Ureter (tissue), 1 donor: ENCODE measurements at regions not wholly inside any gene's neighbourhood (a gene's known extent, or its start where the extent isn't known, plus 50 kb on each side); places are given as distances from the start of the nearest gene placed in this dataset.

ENCODE experiments used
- DNase-seq: peaks from one replicate; pipeline ENCODE4 v3.0.0-alpha.2; 2020; ENCODE audit warnings: low spot score
- donor health status: DM: yes; HTN: yes; CAD: no.

DNA sequence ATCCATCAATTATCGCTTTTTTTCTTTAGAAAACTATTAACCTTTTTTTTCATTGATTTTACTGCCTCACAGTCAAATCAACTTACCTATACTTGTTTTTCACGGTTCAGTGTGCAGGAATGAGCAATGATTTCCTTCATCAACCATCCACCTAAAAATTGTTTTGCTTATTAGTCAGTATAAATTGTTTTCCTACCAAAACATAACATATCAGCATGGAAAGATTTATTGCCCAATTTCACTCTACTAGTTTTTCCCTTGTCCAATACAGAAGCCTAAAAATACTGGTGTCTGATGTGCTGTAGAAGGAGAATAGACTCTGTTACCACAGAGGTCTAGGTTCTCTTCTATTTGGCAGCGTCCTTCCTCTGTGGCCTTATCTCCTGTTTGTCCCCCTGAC, 558.2 kb upstream of the CITED2 start:
- DNase-seq, result no peak

- DNase-seq, result no peak
These were observed 557.3 kb upstream of the CITED2 start for GRCh38 chr6:139931747-139932146.

- no peak for DNase-seq
These were observed 553.4 kb upstream of the CITED2 start for GRCh38 chr6:139927742-139928305.

- DNase-seq, result no peak
These were observed 552.8 kb upstream of the CITED2 start for GRCh38 chr6:139927236-139927635.

GRCh38 chr6:139926711-139927110, 552.3 kb upstream of the CITED2 start:
- DNase-seq, result no peak

- DNase-seq, result no peak
These were observed 551.6 kb upstream of the CITED2 start for GRCh38 chr6:139925894-139926641.

DNA sequence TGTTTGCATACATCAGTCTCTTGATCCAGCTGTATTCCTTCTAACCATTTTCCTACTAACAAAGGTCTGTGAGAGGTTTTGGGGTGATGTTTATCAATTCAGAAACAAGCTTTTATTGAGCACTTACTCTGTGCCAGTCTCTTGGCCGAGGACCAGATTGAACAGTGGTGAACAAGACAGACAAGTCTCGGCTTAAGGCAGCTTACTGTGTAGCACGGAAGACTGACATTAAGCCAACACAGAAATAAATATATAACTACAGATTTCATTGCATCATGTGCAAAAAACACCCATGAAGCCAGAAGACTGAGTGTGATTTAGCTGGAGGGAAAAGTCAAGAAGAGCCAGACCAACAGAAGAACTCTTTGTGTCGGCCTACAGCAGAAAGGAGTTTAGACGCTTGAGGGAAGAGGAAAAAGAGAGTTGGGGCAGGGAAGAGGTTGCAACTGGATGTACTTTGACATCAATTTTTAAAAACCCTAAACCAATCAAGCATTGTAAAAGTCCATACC, 549.6 kb upstream of the CITED2 start:
- no peak for DNase-seq

DNA sequence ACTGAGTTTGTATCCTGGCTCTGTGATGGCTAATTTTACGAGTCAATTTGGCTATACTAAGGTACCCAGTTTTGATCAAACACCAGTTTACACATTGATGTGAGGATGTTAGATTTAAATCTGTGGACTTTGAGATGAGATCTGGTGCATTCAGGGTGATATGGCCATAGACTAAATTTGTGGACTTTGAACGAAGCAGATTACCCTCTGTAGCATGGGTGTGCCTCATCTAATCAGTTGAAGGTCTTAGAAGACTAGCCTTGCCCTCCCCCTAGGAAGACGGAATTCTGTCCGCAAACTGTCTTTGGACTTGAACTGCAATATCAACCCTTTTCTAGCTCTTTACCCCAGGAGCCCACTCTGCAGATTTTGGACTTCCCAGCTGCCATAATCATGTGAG, 547.8 kb upstream of the CITED2 start:
- DNase-seq, result no peak

GRCh38 chr6:139920776-139921100, 546.3 kb upstream of the CITED2 start:
- DNase-seq, result no peak

GRCh38 chr6:139920027-139920775, 545.8 kb upstream of the CITED2 start:
- no peak for DNase-seq

DNA sequence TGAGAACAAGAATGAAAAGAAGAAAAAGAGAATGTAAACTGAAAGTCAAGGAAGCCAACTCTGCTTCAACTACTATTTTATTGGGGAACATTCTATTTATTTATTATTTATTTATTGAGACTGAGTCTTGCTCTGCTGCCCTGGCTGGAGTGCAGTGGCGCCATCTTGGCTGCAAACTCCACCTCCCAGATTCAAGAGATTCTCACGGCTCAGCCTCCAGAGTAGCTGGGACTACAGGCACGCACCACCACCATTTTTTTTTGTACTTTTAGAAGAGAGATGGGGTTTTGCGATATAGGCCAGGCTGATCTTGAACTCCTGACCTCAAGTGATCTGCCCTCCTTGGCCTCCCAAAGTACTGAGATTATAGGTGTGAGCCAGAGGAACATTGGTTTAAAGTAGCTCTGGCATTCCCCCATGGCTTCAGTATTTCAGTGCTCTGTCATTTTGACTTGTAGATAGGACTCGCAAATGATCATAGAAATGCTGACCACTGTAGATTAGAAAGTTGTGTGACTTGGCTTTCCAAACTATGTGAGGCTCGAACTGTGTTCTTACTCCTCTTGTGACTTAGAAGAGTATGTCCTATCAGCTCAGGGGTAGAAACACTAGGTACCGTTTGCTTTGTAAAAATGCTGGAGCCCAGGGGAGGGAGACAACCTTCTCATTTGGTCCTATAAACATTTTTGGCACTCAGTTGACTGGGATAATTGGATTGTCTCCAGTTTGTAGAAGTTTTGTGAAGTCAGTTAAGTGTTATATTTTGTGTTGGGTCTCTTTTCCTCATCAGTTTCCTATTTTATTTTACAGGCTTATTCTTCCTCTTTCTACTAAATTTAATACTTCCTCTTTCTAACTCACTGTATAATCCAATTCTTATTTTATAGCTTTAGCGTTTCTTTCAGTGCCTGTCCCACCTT, 544.9 kb upstream of the CITED2 start:
- DNase-seq, result no peak

- DNase-seq, result no peak
These were observed 543.6 kb upstream of the CITED2 start for GRCh38 chr6:139917951-139918630.

GRCh38 chr6:139914910-139915309, 540.5 kb upstream of the CITED2 start:
- DNase-seq, result no peak

GRCh38 chr6:139912735-139913400, 538.4 kb upstream of the CITED2 start:
- DNase-seq, result no peak

- no peak for DNase-seq
These were observed 535.5 kb upstream of the CITED2 start for GRCh38 chr6:139909992-139910391.

- no peak for DNase-seq
These were observed 531.1 kb upstream of the CITED2 start for GRCh38 chr6:139905404-139906052.

- DNase-seq, result no peak
These were observed 530.1 kb upstream of the CITED2 start for GRCh38 chr6:139904568-139904967.

GRCh38 chr6:139904158-139904533, 529.7 kb upstream of the CITED2 start:
- DNase-seq, result no peak

DNA sequence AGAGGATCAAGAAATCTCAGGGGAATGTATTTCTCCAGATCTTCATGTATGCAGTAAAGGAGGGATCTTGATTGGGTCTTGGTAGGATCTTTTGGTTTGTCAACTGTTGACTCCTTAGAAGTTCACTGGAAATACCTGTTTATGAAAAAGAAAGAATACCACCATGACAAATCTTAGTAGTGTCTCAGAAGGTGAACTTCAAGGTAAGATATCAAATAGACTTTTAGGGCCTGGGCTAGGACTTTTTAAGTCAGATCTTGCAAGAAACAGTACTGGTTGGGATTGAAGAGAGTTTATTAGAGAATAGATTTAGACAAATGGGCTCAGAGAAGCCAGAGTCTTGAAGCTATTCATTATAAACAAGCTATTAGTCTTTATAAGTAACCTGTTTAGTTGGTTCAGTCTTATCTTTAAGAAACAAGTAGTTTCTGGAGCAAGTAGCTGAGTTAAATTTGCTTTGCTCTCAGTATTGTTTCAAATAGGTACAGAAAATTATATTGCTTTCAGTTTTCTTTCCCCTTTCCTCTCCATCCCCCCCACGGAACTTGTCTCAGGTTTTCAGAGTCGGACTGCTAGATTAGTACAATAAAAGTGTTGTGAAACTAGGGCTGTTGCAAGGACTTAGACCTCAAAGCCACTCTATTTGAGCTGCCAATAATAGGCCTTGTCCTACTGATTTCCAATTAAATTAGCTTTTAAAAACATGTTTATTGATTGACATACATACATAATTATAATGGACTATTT, 529.1 kb upstream of the CITED2 start:
- no peak for DNase-seq
